ENCODE measurements at regions not wholly inside any gene's neighbourhood (a gene's known extent, or its start where the extent isn't known, plus 50 kb on each side); places are given as distances from the start of the nearest gene placed in this dataset.

DNA sequence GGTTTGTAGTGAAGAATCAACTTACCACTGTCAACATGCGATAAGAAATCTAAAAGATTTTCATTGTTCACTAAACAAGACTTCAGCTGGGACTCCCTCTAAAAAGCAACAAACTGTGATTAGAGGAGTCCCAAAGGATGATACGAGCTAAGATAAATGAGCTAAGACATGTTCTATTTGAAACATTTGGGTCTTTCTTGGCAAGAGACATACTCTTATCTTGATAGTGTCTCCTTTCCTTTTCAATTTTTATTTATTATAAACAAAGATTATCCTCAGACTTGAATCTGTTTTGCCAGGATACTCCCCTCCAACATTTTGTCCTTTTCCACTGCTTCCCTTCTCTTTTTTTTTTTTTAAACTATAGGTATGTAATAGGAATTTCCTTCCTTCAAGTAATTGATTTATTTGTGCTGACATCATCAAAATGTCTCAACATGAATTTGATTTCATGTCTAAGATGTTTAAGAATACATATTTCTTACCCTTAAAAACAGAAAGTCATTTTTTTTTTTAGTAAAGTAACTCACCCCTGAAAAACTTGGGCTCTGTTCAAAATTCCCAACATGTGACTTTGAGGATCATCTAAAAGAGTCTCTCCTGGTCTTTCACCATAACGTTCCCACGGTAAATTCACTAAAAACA is 158.4 kb upstream of the NRP1 start:
- DNase-seq (ENCODE audit: low spot score) = no peak
- no peaks in the 10 kb centered on the region for H3K4me1 ChIP-seq
- H3K9me3 ChIP-seq = no peaks in the 10 kb centered on the region
- no peaks in the 10 kb centered on the region for H3K27me3 ChIP-seq
- TF ChIP-seq, protein P1, sequence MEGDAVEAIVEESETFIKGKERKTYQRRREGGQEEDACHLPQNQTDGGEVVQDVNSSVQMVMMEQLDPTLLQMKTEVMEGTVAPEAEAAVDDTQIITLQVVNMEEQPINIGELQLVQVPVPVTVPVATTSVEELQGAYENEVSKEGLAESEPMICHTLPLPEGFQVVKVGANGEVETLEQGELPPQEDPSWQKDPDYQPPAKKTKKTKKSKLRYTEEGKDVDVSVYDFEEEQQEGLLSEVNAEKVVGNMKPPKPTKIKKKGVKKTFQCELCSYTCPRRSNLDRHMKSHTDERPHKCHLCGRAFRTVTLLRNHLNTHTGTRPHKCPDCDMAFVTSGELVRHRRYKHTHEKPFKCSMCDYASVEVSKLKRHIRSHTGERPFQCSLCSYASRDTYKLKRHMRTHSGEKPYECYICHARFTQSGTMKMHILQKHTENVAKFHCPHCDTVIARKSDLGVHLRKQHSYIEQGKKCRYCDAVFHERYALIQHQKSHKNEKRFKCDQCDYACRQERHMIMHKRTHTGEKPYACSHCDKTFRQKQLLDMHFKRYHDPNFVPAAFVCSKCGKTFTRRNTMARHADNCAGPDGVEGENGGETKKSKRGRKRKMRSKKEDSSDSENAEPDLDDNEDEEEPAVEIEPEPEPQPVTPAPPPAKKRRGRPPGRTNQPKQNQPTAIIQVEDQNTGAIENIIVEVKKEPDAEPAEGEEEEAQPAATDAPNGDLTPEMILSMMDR (IDR thresholded peaks at IDR 0.05) = no peak
- H3K36me3 ChIP-seq = no peaks in the 10 kb centered on the region
- H3K27ac ChIP-seq = no peak overlapping the region
- no peak overlapping the region for H3K4me3 ChIP-seq

GRCh38 chr10:33489501-33490176 is 155.2 kb upstream of the NRP1 start:
- no peak for DNase-seq (ENCODE audit: low spot score)
- Histone ChIP-seq H3K4me1 (peaks cover 0 to 3% of the 10 kb centered on the region in 2 donors), H3K9me3 (no peaks in the 10 kb centered on the region), H3K4me3 (no peak overlapping the region), H3K27me3 (no peaks in the 10 kb centered on the region), H3K27ac (no peak overlapping the region), H3K36me3 (no peaks in the 10 kb centered on the region)
- TF ChIP-seq, protein P1 (IDR thresholded peaks at IDR 0.05) = no peak

DNA sequence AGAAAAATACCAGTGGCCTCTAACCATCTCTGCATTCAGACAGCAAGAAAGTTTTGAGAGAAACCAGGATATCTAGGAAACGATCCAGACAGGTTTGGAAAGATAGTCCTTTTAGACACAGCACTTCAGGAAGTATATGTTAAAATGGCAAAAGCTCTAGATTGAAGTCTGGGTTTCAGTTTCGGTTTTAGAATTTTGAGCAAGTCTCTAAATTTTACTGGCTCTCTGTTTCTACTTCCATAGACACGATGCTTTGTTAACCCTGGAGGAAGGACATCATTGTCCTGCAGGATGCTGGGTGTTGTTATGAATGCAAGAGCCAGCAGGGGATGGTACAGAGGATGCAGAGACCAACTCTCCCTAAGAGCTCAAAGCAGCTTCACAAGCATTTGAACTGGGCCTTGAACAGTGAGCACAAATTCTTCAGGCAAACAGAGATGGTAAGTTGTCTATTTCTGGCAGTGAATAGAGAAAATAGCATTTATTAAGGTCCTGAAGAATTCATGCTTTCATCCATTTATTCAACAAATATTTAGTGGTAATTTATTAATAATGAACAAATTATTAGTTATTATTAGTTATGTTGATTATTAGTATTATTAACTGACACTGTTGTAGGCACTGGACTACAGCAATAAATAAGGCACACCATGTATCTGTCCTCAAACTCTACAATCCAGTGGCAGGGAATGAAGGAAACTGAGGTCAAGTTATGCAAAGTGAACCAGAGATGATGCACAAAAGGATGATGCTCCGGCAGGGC is 152.7 kb upstream of the NRP1 start:
- no peak overlapping the region for H3K27ac ChIP-seq
- H3K27me3 ChIP-seq = no peaks in the 10 kb centered on the region
- H3K36me3 ChIP-seq = no peaks in the 10 kb centered on the region
- no peak for DNase-seq (ENCODE audit: low spot score)
- no peak overlapping the region for H3K4me3 ChIP-seq
- TF ChIP-seq, protein P1 (IDR thresholded peaks at IDR 0.05) = no peak
- no peaks in the 10 kb centered on the region for H3K9me3 ChIP-seq
- H3K4me1 ChIP-seq = peaks cover 0 to 4% of the 10 kb centered on the region in 2 donors

DNA sequence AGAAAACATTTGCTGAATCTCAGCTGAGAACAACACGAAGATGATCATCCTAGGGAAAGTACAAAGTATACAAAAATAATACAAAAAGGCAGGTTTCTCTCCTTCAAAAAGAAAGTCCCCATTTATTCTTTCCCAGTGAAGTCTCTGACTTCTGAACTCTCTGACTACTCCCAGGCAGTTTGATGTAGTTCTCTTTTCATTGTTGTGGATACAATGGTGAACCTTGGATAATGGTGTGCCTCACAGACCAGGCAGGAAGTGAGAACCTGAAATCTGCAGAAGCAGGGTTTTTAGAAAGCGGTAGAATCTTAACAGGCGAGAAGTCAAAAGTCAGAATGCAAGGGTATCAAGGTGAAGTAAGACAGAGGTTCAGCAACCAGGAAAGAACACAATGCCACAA is 150.8 kb upstream of the NRP1 start:
- Histone ChIP-seq H3K27ac (no peak overlapping the region), H3K27me3 (no peaks in the 10 kb centered on the region), H3K4me1 (peaks cover 0 to 4% of the 10 kb centered on the region in 2 donors), H3K4me3 (no peak overlapping the region), H3K9me3 (no peaks in the 10 kb centered on the region), H3K36me3 (no peaks in the 10 kb centered on the region)
- TF ChIP-seq, protein P1 (IDR thresholded peaks at IDR 0.05) = no peak
- no peak for DNase-seq (ENCODE audit: low spot score)

DNA sequence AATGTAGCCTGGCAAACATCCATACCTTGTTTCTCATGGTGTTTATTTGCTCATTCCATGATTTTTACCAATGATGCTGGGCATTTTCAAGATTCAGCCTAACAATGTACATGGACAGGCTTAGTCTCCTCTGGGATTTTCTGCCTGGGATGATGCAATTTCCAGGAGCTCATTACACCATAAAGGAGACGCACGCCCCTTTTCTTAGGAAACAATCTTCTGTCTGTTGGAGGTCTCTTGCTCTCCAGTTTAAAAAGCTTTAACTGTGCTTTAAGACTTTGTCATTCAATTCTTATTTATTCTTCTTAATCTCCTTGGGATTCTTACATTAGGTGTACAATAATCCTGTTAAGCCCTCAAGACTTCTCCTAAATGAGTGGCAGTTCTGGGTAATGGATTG is 150.3 kb upstream of the NRP1 start:
- H3K27ac ChIP-seq = no peak overlapping the region

More for the DNA sequence above, 150.3 kb upstream of the NRP1 start:
- Histone ChIP-seq H3K4me1 (peaks cover 0 to 4% of the 10 kb centered on the region in 2 donors), H3K36me3 (no peaks in the 10 kb centered on the region), H3K4me3 (no peak overlapping the region), H3K9me3 (no peaks in the 10 kb centered on the region), H3K27me3 (no peaks in the 10 kb centered on the region)
- no peak for DNase-seq (ENCODE audit: low spot score)
- TF ChIP-seq, protein P1 (IDR thresholded peaks at IDR 0.05) = no peak

All from right atrium auricular region (tissue), 2 donors.